ENCODE measurements at regions not wholly inside any gene's neighbourhood (a gene's known extent, or its start where the extent isn't known, plus 50 kb on each side); places are given as distances from the start of the nearest gene placed in this dataset.
"Not testable (repeated sequence)": the region's sequence is repeated elsewhere in the genome, so short reads cannot be mapped to it uniquely, and the experiment has no call there.

GRCh38 chr1:14415396-14415795, 183.1 kb upstream of the KAZN start:
- H3K4me1 ChIP-seq, result no peaks in the 10 kb centered on the region
- H3K4me3 ChIP-seq (ENCODE audit: low read depth, low read length), result no peak overlapping the region
- no peaks in the 10 kb centered on the region for H3K9me3 ChIP-seq (ENCODE audit: control insufficient read depth, low read length)
- no peaks in the 10 kb centered on the region for H3K36me3 ChIP-seq (ENCODE audit: control insufficient read depth, insufficient read depth, low read length)
- no peak overlapping the region for H3K4me2 ChIP-seq (ENCODE audit: low read length)
- no peak overlapping the region for H3K27ac ChIP-seq
- TF ChIP-seq CTCF (IDR thresholded peaks at IDR 0.05), result no peak
- no peaks in the 10 kb centered on the region for H3K27me3 ChIP-seq (ENCODE audit: control insufficient read depth, insufficient read depth, low read length)
- H3K79me2 ChIP-seq, result no peaks in the 10 kb centered on the region
- H3K9ac ChIP-seq, result no peak overlapping the region
- H2AFZ ChIP-seq, result no peak overlapping the region

- H3K79me2 ChIP-seq; H3K4me3 ChIP-seq (ENCODE audit: low read depth, low read length); H3K36me3 ChIP-seq (ENCODE audit: control insufficient read depth, insufficient read depth, low read length); H3K9ac ChIP-seq; H3K4me2 ChIP-seq (ENCODE audit: low read length); H3K4me1 ChIP-seq; H3K27ac ChIP-seq; H2AFZ ChIP-seq; H3K9me3 ChIP-seq (ENCODE audit: control insufficient read depth, low read length); H3K27me3 ChIP-seq (ENCODE audit: control insufficient read depth, insufficient read depth, low read length): not testable (repeated sequence)
These were observed 178.7 kb upstream of the KAZN start for GRCh38 chr1:14419778-14420218.

- Histone ChIP-seq H3K4me3 (ENCODE audit: low read depth, low read length) (no peak overlapping the region), H3K9me3 (ENCODE audit: control insufficient read depth, low read length) (no peaks in the 10 kb centered on the region), H3K4me2 (ENCODE audit: low read length) (no peak overlapping the region), H2AFZ (no peak overlapping the region), H3K4me1 (no peaks in the 10 kb centered on the region), H3K9ac (no peak overlapping the region), H3K79me2 (no peaks in the 10 kb centered on the region), H3K36me3 (ENCODE audit: control insufficient read depth, insufficient read depth, low read length) (no peaks in the 10 kb centered on the region), H3K27ac (no peak overlapping the region), H3K27me3 (ENCODE audit: control insufficient read depth, insufficient read depth, low read length) (no peaks in the 10 kb centered on the region)
- TF ChIP-seq CTCF (IDR thresholded peaks at IDR 0.05), result no peak
These were observed 177.8 kb upstream of the KAZN start for GRCh38 chr1:14420686-14421085.

GRCh38 chr1:14421295-14421976, 177.0 kb upstream of the KAZN start:
- Histone ChIP-seq H3K4me1 (no peaks in the 10 kb centered on the region), H3K27me3 (ENCODE audit: control insufficient read depth, insufficient read depth, low read length) (no peaks in the 10 kb centered on the region), H3K27ac (no peak overlapping the region), H3K4me3 (ENCODE audit: low read depth, low read length) (no peak overlapping the region), H3K9ac (no peak overlapping the region), H3K36me3 (ENCODE audit: control insufficient read depth, insufficient read depth, low read length) (no peaks in the 10 kb centered on the region), H3K4me2 (ENCODE audit: low read length) (no peak overlapping the region), H3K79me2 (no peaks in the 10 kb centered on the region), H2AFZ (no peak overlapping the region), H3K9me3 (ENCODE audit: control insufficient read depth, low read length) (no peaks in the 10 kb centered on the region)
- no peak for TF ChIP-seq CTCF (IDR thresholded peaks at IDR 0.05)

GRCh38 chr1:14421977-14422609, 176.4 kb upstream of the KAZN start:
- no peak overlapping the region for H3K9ac ChIP-seq
- no peaks in the 10 kb centered on the region for H3K9me3 ChIP-seq (ENCODE audit: control insufficient read depth, low read length)
- no peaks in the 10 kb centered on the region for H3K36me3 ChIP-seq (ENCODE audit: control insufficient read depth, insufficient read depth, low read length)
- no peak overlapping the region for H2AFZ ChIP-seq
- no peaks in the 10 kb centered on the region for H3K27me3 ChIP-seq (ENCODE audit: control insufficient read depth, insufficient read depth, low read length)
- H3K4me1 ChIP-seq, result no peaks in the 10 kb centered on the region
- TF ChIP-seq CTCF (IDR thresholded peaks at IDR 0.05), result no peak
- H3K4me3 ChIP-seq (ENCODE audit: low read depth, low read length), result no peak overlapping the region
- no peak overlapping the region for H3K4me2 ChIP-seq (ENCODE audit: low read length)
- no peaks in the 10 kb centered on the region for H3K79me2 ChIP-seq
- no peak overlapping the region for H3K27ac ChIP-seq

All from parathyroid adenoma (tissue), 2 donors.